HG03139 (cell line): ENCODE measurements at regions not wholly inside any gene's neighbourhood (a gene's known extent, or its start where the extent isn't known, plus 50 kb on each side); places are given as distances from the start of the nearest gene placed in this dataset.
A peak's percentile ranks its signal among the peaks of the same experiment; 100 is the strongest.

ENCODE experiments used
- ATAC-seq: cut with Tn5 transposase; IDR thresholded peaks from one replicate; pipeline ENCODE4 v1.9.1; 2021; ENCODE audit not compliant: unreplicated experiment

DNA sequence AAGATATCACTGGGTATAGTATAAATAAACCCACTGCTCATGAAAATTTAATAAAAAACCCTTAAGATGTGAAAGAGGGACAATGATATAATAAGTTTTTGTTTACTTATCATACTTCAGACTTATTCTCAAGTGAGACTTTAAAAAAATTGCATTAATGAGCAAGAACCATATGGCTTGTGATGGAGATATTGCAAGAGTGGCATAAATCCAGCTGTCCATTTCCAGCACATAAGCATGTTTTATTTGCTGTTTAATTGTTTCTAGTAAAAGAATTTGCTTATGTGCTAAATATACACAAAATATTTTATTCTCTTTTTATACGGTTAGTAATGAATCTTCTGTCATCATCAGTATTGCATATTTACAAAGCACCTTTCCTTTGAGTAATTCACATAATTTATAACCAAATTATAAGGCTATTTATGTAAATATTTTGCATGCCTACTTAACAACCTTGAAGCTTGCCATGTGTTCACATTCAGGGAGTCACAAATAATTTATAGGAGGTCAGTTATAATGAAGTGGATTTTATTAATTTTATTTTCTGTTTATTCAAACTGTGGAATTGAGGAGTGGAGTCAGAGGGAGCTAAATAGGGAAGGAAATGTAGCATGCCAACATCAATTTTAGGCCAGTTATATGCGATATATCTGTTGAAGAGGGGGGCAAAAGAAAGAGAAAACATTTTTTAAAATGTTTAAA lies 318.5 kb upstream of the CWC22 start:
- no peak for ATAC-seq

DNA sequence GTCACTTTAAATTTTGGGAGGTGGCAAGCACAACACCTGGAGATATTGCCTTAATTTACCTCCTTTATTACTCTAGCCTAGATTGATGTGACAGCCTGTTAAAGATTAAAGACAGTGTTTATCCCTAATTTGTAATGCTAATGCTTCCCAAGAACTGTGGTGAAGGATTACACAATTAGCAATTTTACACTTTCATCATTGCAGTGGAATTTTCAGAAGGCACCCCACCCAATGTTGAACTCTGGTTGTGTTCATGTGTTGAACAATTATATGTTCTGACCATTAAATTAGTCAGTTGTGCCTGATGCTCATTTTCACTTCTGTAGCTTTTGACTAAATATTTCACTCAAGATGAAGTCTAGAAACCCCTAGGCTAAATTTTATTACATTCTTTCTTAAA lies 317.1 kb upstream of the CWC22 start:
- ATAC-seq: no peak

DNA sequence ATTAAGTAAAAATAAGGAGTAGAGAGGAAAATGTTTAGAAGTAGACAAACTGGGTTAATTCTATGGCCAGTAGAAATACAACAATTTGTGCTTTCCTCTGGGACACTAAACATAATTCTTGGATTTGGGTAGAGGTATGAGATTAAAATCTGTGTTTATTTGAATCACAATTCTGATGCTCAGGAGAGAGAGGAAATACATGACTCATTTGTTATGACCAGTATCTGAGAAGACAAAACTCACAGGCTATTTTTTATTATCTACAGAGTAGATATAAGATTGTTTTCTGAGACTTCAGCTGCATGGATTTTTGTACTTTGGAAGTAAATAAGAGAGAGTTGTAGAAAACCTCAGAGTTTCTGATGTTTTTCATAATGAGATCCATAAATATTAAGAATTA lies 315.7 kb upstream of the CWC22 start:
- ATAC-seq: no peak

DNA sequence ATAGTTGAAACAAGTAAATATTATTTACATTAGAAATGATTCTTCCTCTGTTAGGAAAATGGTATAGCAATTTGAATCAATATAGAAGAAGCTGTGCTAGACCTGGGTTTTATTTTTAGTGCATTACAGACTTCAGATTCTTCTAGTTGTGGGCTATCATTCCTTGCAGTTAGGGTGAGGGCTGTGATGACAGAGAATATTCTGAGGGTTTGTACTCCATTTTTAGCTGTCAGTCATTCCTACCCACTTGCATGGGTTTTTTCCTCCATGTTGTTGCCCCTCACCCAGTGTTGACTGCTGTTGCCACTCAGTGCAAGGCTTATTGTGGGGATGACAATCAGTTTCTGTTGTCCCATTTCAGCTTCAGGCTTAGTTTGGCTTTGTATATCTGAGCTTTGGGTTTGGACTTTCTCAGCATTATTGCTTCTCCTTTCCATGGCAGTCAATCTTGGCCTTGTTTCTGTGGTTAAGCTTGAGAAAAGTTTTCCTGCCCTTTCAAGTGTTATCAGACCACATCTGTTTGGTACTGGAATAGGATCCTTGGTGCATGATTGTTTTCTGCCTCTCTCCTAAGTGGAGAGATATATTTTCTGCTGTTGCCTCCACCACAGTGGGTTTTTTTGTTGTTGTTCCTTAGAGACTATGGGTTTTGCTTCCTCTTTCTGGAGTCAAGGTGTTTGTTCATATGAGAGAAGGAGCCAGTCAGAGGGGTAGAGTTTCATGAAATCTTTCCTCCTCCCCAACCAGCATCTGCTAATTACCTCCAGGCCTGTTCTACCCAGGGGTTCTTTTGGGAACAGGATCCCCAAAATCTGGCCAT lies 312.7 kb upstream of the CWC22 start:
- ATAC-seq: peak; percentile 77

DNA sequence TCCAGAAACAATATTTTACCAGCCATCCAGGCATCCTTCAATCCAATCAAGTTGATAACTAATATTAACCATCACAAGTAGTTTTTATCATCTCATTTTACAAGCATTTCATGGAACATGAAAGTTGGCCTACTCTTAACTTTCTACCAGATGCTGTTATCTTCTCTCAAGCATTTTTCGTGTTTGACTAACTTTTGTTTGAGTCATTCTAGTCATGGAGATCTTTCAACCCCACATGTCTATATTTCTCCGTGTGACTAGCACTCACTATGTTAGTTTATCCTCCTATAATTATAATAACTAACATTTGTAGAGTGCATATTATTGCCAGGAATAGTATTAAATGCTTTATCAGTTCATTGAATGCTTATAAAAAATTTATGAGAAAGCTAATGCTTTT lies 307.0 kb upstream of the CWC22 start:
- no peak for ATAC-seq

DNA sequence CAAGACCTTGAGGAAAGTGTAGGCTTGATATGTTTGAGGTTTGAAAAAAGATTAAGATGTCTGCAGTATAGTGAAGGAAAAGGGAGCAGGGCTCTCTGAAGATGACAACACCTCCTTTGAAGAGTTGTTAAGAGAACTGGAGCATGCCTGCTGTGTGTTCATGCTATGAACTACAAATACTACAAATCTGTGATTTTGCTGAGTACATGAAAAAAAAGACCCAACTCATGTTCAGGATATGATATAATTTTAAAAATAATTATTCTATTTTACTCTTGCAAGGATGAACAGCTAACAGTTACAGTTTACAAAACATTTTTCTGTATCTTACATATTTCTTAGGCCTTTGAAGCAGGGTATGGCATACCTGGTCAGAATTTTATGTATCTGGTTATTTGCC lies 305.4 kb upstream of the CWC22 start:
- ATAC-seq: no peak

DNA sequence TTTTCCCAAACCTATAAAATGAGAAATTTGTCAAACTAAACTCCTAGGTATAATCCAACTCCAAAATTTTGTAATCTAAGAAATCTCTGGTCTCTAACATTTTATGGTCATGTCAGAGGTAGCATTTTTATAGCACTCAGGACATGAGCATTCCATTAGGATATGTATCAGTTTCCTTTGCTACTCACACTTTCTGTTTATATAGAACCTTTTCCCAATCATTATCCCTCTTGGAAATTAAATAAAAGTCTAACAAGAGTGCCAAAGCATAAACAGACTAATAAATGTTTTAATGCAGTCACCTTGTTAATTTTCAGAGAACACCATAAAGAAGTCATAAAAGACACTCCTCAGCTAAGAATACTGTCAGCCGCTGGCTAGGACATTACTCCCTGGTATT lies 300.0 kb upstream of the CWC22 start:
- ATAC-seq: no peak

DNA sequence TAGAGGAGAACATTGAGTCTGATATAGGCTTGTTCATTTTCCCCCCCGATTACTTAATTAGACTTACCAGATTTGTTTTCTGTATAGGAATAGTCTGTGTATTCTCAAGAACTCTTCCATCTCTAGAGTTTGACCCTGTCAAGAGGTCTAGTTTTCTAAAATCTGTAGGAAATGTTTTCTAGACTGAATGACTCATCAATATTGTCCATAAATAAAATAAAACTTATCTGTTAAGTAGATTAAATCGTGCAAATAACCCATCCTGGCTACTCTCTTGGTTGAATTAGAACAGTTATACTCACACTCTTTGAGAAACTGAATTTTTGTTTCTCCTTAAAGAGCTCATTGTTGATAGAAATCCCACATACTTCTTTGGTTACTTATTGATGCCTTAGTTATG lies 299.2 kb upstream of the CWC22 start:
- ATAC-seq: no peak

DNA sequence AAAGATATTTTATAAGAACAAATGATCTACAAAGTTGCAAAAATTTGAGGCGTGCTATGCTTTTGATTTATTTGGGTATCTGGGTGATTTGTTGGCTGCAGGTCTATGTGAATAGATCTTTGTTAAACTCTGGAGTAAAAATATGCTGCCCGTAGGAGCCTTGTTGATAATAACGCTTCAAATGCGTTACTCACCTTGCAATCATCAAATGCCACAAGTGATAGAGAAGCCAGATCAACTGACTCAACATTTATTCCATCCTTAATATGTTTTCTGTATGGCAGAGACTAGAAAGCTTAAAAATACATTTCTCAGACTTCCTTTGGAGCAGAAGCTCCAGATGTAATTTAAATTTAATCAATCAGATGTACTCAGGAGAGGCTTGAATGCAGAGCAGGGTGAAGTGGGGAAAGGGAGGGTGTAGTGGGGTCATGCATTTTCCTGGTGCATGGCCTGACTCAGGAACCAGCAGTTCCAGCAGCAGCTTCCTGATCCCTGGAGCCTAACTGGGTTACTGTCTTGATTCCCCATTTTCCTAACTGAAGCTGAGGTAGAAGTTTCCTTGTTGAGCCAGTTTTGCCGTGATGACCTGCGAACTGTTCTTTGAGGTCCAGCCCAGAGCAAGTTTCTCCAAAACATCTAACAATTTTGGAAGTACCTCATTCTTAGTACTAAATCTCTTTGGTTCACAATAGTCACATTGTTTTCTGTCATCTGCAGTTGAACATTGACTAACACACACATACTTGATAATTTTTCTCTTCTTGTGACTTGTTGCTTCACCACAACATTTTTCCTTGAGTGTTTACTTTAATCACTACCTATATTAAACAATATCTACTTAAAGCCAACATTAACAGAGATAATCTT lies 284.7 kb upstream of the CWC22 start:
- ATAC-seq: no peak

DNA sequence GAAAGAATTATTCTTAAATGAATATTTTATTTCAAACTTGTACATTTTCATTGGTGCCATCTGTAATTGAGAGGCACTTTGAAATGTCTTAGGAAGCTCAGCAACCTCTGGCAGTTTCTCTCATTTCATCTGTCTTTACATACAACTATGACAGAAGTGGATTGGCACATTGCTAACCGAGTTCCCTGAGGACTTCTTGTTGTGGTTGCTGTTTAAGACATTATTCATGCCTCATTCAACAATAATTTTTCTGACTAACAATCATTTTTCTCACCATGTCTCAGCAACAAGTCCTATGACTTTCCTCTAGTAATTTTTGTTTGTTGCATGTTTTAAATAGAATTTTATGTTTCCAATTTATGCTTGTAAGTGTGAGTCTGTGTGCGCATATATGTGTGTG lies 284.0 kb upstream of the CWC22 start:
- no peak for ATAC-seq

DNA sequence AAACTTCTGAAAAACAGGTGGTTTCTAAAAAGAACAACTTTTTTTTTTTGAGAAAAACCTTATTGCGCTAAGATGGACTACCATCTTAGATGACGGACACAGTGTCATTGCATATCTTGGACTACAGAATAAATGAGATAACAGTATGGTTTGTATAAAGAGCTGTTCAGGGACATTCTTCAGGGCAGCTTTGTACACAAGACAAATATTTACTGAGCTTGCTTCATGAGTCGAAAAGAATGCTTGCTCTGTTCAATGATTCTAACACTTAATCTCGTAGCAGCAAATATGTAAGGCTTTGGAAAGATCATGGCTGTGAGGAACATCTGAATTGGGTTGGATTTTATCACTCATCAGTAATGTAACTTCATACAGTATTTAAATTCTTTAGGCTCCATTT lies 282.5 kb upstream of the CWC22 start:
- ATAC-seq: no peak

DNA sequence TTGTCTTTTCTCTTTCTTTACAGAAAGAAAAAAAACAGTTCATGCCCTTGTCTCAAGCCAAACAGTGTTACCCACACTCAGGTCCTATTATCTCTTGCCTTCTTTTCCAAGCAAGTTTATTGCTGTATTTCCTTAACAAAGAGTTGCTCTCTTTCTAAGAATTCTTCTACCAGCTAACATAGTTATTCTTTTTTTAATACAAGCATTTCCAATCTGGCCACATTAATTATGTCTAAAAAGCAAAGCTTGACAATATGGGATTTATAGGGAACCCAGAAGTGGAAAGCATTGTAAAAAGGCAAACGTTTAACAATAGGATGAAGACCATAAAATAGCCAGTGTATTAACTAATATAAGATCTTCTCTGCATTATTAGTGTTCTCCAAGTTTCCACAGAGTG lies 272.5 kb upstream of the CWC22 start:
- no peak for ATAC-seq

DNA sequence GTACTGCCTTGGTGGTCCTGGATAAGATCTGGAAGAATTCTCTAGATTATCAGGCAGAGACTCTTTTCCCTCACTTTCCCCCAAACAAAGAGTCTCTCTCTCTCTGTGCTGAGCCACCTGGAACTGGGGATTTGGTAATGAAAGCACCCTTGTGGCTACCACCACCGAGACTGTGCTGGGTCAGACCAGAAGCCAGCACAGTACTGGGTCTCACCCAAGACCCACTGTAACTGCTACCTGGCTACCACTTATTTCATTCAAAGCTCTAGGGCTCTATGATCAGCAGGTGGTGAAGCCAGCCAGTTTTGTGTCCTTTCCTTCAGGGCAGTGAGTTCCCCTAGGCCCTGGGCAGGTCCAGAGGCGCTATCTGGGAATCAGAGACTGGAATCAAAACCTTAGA lies 269.6 kb upstream of the CWC22 start:
- no peak for ATAC-seq

DNA sequence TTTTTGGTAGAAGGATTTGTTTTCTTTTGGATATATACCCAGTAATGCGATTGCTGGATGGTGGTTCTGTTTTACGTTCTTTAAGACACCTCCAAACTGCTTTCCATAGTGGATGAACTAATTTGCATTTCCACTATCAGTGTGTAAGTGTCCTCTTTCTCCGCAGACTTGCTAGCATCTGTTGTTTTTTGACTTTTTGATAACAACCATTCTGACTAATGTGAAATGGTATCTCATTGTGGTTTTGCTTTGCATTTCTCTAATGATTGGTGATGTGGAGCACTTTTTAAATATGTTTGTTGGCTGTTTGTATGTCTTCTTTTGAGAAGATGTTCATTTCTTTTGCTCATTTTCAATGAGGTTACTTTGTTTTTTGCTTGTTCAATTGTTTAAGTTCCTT lies 260.9 kb upstream of the CWC22 start:
- no peak for ATAC-seq

DNA sequence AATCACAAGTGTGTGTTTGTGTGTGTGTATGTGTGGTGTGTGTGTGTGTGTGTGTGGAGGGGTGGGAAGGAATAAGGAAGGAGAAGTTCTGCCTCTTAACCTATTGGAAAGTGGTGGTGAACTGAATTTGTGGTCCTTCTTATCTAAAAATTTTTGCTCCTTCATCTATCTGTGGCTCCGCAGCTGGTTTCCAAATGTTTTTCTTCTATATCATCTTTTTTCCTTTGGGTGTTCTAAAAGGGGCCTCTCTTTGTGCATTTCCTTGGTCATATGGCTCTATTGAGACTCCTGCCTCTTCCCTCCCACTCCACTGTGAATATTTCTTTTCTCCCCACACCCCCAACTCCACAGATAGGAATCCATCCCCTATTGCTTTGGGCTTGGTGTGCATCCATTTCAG lies 254.9 kb upstream of the CWC22 start:
- no peak for ATAC-seq

DNA sequence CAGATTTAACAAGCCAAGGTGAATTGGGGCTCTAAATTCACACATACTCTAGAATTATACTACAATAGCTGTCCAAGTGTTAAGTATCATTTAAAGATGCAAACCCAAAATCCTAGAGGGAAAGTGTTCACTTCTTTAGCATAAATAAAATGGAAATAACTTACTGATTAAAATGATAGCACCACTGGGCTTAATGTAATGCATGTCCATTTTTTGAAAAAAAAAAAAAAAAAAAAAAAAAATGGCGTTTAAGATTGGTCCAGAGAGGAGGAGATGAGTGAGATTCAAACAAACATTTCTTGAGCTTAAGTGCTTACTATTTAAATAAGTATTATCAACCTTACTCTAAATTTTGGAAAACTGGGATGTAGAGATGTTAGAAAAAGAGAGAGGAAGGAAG lies 251.5 kb upstream of the CWC22 start:
- ATAC-seq: no peak

DNA sequence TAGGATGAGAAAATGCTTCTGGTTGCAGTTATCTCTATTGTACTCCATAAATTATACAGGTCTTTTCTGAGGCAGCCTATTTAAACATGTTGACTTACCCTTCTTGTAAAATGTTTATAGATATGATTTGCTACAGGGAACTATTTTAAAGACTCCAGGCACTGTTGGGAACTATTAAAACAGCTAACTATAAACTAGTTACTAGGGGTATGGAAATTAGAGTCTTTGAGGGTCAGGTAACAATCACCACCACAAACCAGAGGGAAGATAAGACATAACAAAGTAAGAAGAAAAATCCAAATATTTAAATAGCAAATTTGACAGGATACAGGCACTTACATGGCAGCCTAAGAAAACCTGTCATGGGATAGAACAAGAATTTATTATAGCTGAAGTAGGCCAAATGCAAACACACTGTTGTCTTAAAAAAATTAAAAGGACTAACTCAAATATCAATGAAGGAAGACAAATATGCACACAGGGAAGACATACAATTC lies 251.0 kb upstream of the CWC22 start:
- ATAC-seq: no peak

DNA sequence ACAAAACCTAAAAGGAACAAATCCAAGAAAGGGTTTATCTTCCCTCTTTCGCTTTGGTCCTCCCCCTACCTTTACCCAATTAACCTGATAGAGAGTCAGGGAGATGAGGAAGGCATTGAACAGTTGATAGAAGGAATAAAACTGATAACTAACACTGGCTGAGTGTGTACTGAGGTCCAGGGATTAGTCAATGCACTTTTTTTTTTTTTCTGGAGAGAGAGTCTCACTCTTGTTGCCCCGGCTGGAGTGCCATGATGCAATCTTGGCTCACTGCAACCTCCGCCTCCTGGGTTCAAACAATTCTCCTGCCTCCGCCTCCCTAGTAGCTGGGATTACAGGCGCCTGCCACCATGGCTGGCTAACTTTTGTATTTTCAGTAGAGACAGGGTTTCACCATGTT lies 250.2 kb upstream of the CWC22 start:
- ATAC-seq: no peak

DNA sequence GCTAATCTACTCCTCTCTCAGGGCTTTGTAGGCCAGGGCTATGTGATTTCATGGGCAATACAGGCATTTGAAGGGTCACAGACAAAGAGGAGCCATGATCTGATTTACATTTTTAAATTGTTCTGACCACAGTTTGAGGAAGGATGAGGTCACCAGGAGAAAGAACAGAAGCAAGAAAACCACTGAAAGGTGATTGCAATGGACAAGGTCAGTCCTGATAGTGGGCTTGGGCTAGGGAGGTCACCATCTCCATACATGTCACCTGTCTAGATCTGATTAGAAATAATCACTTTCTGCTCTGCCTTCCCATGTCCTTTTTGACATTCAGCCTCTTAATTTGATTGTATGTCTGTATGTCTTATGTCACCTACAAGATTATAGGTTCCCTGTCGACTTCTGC lies 248.9 kb upstream of the CWC22 start:
- no peak for ATAC-seq

DNA sequence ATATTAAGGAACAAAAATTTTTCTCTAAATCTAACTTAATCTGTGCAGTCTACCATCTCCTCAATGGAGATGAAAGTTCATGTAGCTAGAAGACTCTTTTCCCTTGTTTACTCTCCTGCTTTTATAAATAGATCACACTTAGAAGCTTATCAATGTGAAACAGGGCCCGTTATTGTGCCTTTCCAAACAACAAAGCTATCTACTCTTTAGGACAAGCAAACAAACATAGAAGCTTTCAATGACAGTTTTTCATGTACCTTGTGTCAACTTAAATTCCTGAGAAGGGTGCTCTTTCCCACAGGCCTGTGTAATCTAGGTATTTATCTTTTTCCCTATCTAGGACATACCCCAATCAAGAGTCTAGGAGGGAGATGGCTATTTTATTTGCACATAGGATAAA lies 247.8 kb upstream of the CWC22 start:
- ATAC-seq: no peak

DNA sequence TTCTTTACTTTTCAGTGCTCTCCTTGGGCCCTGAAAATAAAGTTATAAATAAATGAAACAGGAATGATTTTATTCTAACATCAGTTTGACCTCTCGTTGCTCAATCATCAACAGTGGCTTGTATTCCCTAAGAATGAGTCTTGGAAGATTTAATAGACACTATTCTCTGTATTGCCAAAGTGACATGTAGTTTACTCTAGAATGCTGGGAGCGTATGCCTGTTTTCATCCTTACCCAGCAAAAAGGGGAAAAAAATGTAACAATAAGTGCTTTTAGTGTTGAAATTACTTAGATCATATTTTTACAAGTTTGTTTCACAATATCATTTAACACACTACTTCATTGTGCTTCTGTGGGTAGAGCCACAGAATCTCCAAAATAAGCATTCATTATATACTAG lies 240.6 kb upstream of the CWC22 start:
- no peak for ATAC-seq

DNA sequence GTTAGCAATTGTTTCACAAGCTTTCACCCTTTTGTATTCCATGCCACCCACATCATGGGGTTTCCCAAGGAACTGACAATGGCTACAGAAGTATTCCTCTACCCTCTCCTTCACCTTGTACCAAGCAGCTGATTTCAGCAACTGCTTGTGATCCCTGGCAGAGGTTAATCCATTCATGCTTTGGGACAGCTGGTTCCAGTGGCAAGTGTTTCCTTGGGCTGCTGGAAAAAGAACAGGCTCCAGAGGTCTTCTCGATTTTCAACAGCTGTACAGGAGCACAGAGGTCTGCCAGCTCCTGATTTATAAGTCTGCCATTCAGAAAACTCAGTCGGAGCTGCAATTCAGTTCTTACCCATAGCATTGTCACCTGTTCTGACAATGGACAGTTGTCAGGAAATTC lies 239.2 kb upstream of the CWC22 start:
- no peak for ATAC-seq
